ENCODE measurements at regions not wholly inside any gene's neighbourhood (a gene's known extent, or its start where the extent isn't known, plus 50 kb on each side); places are given as distances from the start of the nearest gene placed in this dataset.

DNA sequence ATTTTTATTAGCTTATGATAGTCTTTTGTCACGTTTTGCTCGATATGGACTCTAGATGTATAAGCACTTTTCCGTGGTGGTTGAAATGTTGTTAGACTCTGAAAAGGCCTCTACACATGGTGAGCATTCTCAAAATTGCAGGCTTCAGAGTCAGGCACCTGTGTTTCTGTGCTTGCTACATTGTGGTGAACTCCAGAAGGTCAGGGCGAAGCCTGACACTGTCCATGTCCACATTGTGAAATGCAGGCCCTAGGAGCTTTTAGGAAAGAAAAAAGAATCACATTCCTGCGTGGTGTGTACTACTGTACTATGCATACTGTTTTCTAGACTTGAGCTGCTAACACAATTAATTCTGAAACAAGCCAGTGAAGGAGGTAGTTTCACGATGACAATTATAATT lies 86.3 kb downstream of the HS3ST1 start:
- TF ChIP-seq, protein P1, sequence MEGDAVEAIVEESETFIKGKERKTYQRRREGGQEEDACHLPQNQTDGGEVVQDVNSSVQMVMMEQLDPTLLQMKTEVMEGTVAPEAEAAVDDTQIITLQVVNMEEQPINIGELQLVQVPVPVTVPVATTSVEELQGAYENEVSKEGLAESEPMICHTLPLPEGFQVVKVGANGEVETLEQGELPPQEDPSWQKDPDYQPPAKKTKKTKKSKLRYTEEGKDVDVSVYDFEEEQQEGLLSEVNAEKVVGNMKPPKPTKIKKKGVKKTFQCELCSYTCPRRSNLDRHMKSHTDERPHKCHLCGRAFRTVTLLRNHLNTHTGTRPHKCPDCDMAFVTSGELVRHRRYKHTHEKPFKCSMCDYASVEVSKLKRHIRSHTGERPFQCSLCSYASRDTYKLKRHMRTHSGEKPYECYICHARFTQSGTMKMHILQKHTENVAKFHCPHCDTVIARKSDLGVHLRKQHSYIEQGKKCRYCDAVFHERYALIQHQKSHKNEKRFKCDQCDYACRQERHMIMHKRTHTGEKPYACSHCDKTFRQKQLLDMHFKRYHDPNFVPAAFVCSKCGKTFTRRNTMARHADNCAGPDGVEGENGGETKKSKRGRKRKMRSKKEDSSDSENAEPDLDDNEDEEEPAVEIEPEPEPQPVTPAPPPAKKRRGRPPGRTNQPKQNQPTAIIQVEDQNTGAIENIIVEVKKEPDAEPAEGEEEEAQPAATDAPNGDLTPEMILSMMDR (conservative IDR thresholded peaks at IDR 0.05; ENCODE audit: low read depth, low read length): no peak
- no peak for TF ChIP-seq POLR2A (IDR thresholded peaks at IDR 0.05; ENCODE audit: low read depth, low read length)
- no peak for TF ChIP-seq USF2 (IDR thresholded peaks at IDR 0.05; ENCODE audit: low read depth, low read length)
- TF ChIP-seq BHLHE40 (IDR thresholded peaks at IDR 0.05; ENCODE audit: low read depth, low read length): no peak
- TF ChIP-seq CHD1 (IDR thresholded peaks at IDR 0.05; ENCODE audit: low read depth, low read length): no peak
- TF ChIP-seq CEBPB (IDR thresholded peaks at IDR 0.05; ENCODE audit: low read depth, low read length): no peak

Measured in IMR-90 (cell line).